ENCODE measurements at regions not wholly inside any gene's neighbourhood (a gene's known extent, or its start where the extent isn't known, plus 50 kb on each side); places are given as distances from the start of the nearest gene placed in this dataset.

DNA sequence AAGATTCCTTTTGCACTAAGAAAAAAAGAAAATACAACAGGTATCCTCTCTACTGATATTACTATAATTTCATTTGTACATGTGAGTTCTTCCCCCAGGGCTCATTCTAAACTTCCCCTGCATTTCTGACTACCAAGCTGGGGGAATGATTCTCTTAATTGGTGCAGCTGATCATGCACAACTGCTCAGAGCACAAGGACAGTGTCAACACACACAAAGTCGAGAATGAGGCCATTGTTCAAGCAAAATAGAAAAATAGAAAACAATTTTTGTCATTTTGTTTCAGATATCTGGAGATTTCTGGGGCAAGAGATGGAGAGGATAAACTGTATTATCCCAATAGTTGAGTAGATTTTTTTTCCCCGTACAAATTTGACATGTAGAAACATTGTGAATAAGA is 236.3 kb downstream of the HAO1 start:
- TF ChIP-seq MYC (IDR thresholded peaks at IDR 0.05; ENCODE audit: borderline replicate concordance, low read length) (no peak), ZFP36 (IDR thresholded peaks at IDR 0.05; ENCODE audit: borderline replicate concordance, partially characterized antibody) (no peak), SMC3 (IDR thresholded peaks at IDR 0.05) (no peak), POLR2A (IDR thresholded peaks at IDR 0.05; ENCODE audit: low read length) (no peak), EP300 (IDR thresholded peaks at IDR 0.05) (no peak), CHD2 (IDR thresholded peaks at IDR 0.05; ENCODE audit: low read length, partially characterized antibody) (no peak), NR3C1 (IDR thresholded peaks at IDR 0.05) (no peak), SREBF2 (IDR thresholded peaks at IDR 0.05) (no peak), MAZ (IDR thresholded peaks at IDR 0.05; ENCODE audit: borderline replicate concordance, low read depth, low read length) (no peak), MAFK (IDR thresholded peaks at IDR 0.05; ENCODE audit: partially characterized antibody) (no peak)
- TF ChIP-seq, protein P1, sequence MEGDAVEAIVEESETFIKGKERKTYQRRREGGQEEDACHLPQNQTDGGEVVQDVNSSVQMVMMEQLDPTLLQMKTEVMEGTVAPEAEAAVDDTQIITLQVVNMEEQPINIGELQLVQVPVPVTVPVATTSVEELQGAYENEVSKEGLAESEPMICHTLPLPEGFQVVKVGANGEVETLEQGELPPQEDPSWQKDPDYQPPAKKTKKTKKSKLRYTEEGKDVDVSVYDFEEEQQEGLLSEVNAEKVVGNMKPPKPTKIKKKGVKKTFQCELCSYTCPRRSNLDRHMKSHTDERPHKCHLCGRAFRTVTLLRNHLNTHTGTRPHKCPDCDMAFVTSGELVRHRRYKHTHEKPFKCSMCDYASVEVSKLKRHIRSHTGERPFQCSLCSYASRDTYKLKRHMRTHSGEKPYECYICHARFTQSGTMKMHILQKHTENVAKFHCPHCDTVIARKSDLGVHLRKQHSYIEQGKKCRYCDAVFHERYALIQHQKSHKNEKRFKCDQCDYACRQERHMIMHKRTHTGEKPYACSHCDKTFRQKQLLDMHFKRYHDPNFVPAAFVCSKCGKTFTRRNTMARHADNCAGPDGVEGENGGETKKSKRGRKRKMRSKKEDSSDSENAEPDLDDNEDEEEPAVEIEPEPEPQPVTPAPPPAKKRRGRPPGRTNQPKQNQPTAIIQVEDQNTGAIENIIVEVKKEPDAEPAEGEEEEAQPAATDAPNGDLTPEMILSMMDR (IDR thresholded peaks at IDR 0.05), result no peak
- TF ChIP-seq, protein P2, sequence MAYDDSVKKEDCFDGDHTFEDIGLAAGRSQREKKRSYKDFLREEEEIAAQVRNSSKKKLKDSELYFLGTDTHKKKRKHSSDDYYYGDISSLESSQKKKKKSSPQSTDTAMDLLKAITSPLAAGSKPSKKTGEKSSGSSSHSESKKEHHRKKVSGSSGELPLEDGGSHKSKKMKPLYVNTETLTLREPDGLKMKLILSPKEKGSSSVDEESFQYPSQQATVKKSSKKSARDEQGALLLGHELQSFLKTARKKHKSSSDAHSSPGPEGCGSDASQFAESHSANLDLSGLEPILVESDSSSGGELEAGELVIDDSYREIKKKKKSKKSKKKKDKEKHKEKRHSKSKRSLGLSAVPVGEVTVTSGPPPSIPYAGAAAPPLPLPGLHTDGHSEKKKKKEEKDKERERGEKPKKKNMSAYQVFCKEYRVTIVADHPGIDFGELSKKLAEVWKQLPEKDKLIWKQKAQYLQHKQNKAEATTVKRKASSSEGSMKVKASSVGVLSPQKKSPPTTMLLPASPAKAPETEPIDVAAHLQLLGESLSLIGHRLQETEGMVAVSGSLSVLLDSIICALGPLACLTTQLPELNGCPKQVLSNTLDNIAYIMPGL (CRISPR knock-in tag; IDR thresholded peaks at IDR 0.05; ENCODE audit: borderline replicate concordance), result no peak

Data from A549 (cell line).